ENCODE measurements at regions not wholly inside any gene's neighbourhood (a gene's known extent, or its start where the extent isn't known, plus 50 kb on each side); places are given as distances from the start of the nearest gene placed in this dataset.
A peak's percentile ranks its signal among the peaks of the same experiment; 100 is the strongest.

GRCh38 chr20:21623781-21624094 is 81.7 kb upstream of the PAX1 start:
- TF ChIP-seq CTCF (IDR thresholded peaks at IDR 0.05; ENCODE audit: insufficient read depth, low read depth, low read length, missing control alignments): no peak
- DNase-seq (ENCODE audit: low read depth): no peak
- H3K4me3 ChIP-seq (ENCODE audit: low read length): no peak overlapping the region

- TF ChIP-seq CTCF (IDR thresholded peaks at IDR 0.05; ENCODE audit: insufficient read depth, low read depth, low read length, missing control alignments): no peak
- DNase-seq (ENCODE audit: low read depth): no peak
- H3K4me3 ChIP-seq (ENCODE audit: low read length): no peak overlapping the region
Measured at GRCh38 chr20:21623074-21623780, 82.2 kb upstream of the PAX1 start.

- DNase-seq (ENCODE audit: low read depth): peak; percentile 67
- no peak overlapping the region for H3K4me3 ChIP-seq (ENCODE audit: low read length)
- TF ChIP-seq CTCF (IDR thresholded peaks at IDR 0.05; ENCODE audit: insufficient read depth, low read depth, low read length, missing control alignments): no peak
Measured at GRCh38 chr20:21622097-21622857, 83.2 kb upstream of the PAX1 start.

GRCh38 chr20:21618759-21619416 is 86.6 kb upstream of the PAX1 start:
- no peak for DNase-seq (ENCODE audit: low read depth)
- no peak overlapping the region for H3K4me3 ChIP-seq (ENCODE audit: low read length)
- no peak for TF ChIP-seq CTCF (IDR thresholded peaks at IDR 0.05; ENCODE audit: insufficient read depth, low read depth, low read length, missing control alignments)

GRCh38 chr20:21615617-21616080 is 89.8 kb upstream of the PAX1 start:
- no peak overlapping the region for H3K4me3 ChIP-seq (ENCODE audit: low read length)
- DNase-seq (ENCODE audit: low read depth): peak; percentile 68
- TF ChIP-seq CTCF (IDR thresholded peaks at IDR 0.05; ENCODE audit: insufficient read depth, low read depth, low read length, missing control alignments): peak; percentile 92

- H3K4me3 ChIP-seq (ENCODE audit: low read length): no peak overlapping the region
- TF ChIP-seq CTCF (IDR thresholded peaks at IDR 0.05; ENCODE audit: insufficient read depth, low read depth, low read length, missing control alignments): no peak
- no peak for DNase-seq (ENCODE audit: low read depth)
Measured at GRCh38 chr20:21614980-21615379, 90.5 kb upstream of the PAX1 start.
